Muscle of arm (tissue), 1 donor: ENCODE measurements at regions not wholly inside any gene's neighbourhood (a gene's known extent, or its start where the extent isn't known, plus 50 kb on each side); places are given as distances from the start of the nearest gene placed in this dataset.
"Not testable (repeated sequence)": the region's sequence is repeated elsewhere in the genome, so short reads cannot be mapped to it uniquely, and the experiment has no call there.

Experiments
- DNase-seq: peaks from one replicate; pipeline ENCODE4 v3.0.0-alpha.2; 2013

- DNase-seq, result peak; percentile 26
Measured at GRCh38 chr16:56013962-56014552, 138.9 kb upstream of the CES5A start.

DNA sequence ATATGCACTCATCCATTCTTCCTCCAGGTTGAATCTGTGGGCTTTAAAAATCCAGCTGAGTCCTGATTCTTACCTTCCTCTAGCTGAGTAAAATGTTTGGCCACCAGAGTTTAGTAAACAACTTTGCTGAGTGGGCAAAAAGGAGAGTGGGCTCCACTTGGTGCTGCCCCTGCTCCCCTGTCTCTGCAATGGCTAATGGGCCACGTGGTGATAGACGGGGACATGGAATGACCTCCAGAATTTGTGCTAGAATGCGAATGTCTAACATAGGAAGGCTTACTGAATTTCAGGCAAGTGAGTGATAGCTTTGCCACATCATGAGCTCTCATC is 137.3 kb upstream of the CES5A start:
- DNase-seq, result no peak

- DNase-seq, result no peak
Measured at GRCh38 chr16:56011808-56012481, 136.8 kb upstream of the CES5A start.

- no peak for DNase-seq
Measured at GRCh38 chr16:56005958-56006357, 130.8 kb upstream of the CES5A start.

- no peak for DNase-seq
Measured at GRCh38 chr16:55999683-56000082, 124.5 kb upstream of the CES5A start.

- DNase-seq, result no peak
Measured at GRCh38 chr16:55993088-55993487, 117.9 kb upstream of the CES5A start.

DNA sequence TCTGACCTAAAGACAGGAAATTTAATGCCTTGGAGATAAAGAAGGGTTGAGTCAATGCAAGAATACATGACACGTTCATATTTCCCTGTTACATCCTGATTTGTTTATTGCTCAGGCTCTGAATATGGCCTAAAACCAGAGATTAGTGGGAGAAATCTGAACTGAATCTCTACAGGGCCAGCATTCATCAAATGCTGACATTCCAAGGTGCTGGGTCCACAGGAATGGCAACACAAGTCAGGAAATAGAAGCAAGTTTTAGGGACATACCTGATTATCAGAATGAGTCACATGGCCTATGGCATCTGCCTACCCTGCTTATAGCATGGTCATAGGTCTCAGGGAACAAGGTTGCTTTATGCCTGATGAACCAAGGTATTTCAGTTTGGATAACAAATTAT is 117.4 kb upstream of the CES5A start:
- no peak for DNase-seq

DNA sequence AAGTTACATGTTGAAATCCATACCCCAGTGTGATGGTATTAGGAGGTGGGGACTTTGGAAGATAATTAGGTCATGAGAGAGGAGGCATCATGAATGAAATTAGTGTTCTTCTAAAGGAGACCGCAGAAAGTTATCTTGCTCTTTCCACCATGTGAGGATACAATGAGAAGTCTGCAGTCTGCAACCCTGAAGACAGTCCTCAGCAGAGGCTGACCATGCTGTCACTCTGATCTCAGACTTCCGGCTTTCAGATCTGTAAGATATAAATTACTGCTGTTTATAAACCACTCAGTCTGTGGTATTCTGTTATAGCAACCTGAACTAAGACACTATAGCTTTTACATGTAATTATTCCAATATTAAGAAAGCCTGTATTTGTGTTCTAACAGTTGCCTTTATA is 116.7 kb upstream of the CES5A start:
- DNase-seq, result no peak

- no peak for DNase-seq
Measured at GRCh38 chr16:55989569-55989907, 114.4 kb upstream of the CES5A start.

DNA sequence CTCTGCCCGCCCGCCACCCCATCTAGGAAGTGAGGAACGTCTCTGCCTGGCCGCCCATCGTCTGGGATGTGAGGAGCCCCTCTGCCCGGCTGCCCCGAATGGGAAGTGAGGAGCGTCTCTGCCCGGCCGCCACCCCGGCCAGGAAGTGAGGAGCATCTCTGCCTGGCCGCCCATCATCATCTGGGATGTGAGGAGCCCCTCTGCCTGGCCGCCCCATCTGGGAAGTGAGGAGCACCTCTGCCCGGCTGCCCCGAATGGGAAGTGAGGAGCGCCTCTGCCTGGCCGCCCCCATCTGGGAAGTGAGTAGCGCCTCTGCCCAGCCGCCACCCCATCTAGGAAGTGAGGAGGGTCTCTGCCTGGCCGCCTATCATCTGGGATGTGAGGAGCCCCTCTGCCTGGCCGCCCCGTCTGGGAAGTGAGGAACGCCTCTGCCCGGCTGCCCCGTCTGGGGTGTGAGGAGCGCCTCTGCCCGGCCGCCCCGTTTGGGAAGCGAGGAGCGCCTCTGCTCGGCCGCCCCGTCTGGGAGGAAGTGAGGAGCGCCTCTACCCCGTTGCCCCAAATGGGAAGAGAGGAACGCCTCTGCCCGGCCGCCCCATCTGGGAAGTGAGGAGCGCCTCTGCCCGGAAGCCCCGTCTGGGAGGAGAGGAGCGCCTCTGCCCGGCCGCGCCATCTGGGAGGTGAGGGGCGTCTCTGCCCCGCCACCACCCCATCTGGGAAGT is 113.8 kb upstream of the CES5A start:
- not testable (repeated sequence) for DNase-seq

- DNase-seq, result no peak
Measured at GRCh38 chr16:55988013-55988412, 112.8 kb upstream of the CES5A start.

DNA sequence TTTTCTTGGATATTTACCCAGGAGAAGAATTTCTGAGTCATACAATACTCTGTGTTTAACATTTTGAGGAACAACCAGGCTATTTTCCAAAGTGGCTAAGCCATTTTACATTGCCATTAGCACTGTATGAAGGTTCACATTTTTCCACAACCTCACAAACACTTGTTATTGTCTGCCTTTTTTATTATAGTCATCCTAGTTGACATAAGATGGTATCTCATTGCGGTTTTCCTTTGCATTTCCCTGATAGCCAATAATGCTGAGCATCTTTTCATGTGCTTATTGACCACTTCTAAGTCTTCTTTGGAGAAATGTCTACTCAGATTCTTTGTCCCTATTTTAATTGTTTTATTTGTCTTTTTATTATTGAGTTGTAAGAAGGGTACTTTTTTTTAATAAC is 107.4 kb upstream of the CES5A start:
- DNase-seq, result no peak

DNA sequence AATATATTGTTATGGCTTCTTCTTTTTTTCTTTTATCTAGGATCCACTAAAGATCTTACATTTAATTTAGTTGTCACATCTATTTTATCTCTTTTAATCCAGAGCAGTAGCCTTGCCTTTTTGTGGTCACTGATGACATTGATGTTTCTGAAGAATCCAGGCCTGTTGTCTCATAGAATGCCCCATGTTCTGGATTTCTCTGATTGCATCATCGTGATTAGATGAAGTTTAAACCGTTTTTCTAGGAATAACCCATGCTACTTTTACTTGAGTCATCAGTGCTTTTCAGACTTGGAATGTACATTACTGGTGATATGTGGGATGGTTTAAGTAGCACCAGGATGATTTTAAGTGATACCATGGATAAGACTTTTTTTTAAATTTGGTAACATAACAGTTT is 106.4 kb upstream of the CES5A start:
- DNase-seq, result no peak

- DNase-seq, result no peak
Measured at GRCh38 chr16:55976815-55977214, 101.6 kb upstream of the CES5A start.

GRCh38 chr16:55971447-55971846 is 96.3 kb upstream of the CES5A start:
- no peak for DNase-seq

GRCh38 chr16:55968221-55968620 is 93.0 kb upstream of the CES5A start:
- DNase-seq, result no peak

- no peak for DNase-seq
Measured at GRCh38 chr16:55964923-55965475, 89.8 kb upstream of the CES5A start.

GRCh38 chr16:55955845-55956244 is 80.7 kb upstream of the CES5A start:
- DNase-seq, result no peak

GRCh38 chr16:55955424-55955823 is 80.3 kb upstream of the CES5A start:
- no peak for DNase-seq

DNA sequence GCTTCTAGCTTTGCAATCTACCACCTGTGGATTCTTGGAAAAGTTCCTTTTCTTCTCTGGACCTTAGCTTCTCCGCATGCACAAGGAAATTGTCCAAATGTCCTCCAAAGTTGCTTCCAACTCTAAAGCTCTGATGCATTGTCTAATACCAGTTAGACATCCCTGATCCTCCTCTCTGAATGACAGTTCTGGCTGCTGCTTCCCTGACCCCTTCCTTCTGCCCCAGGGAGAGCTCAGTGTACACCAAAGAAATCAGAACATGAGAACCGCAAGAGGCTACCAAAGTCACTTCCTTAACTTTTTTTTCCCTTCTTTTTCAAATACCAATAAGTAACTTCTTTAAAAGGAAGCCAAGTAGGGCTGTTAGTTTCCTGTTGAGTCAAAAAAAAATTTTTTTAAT is 79.7 kb upstream of the CES5A start:
- no peak for DNase-seq

DNA sequence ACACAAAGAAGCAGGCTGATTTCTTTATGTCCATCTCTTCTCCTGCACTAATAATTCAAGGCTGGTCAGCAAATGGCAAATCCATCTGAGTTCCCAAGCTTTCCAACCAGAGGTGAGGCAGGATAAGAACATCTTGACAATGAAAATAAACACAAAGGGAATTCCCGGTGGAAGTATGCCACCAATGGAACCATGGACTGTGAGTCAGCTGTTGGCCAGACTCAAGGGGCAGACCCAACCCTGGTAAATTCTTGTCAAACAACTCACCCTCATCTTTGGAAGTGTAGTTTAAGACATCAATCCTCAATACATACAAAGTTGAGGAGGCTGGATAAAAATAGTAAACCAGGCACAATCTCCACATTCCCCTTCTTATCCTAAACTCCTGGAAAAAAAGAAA is 74.3 kb upstream of the CES5A start:
- no peak for DNase-seq

- DNase-seq, result no peak
Measured at GRCh38 chr16:55948230-55948629, 73.1 kb upstream of the CES5A start.

GRCh38 chr16:55947366-55947765 is 72.2 kb upstream of the CES5A start:
- no peak for DNase-seq
